Liver (tissue), 8 donors: ENCODE measurements at regions not wholly inside any gene's neighbourhood (a gene's known extent, or its start where the extent isn't known, plus 50 kb on each side); places are given as distances from the start of the nearest gene placed in this dataset.

Experiments
- DNase-seq: peaks from one replicate; pipeline ENCODE4 v3.0.0-alpha.2; 2017; ENCODE audit warnings: low spot score
- H3K27ac ChIP-seq, 2 donors: one replicate each; pipeline ENCODE4 v1.7.0; 2013; ENCODE audit warnings: inconsistent platforms in 2 of 2, low read length in 2 of 2, control low read depth in 1 of 2, low read depth in 1 of 2, mild to moderate bottlenecking in 1 of 2
- H3K27me3 ChIP-seq, 4 donors: one replicate each; pipeline versions ENCODE4 v1.6.1 to v1.7.0; 2013; ENCODE audit warnings: low read length in 3 of 4, inconsistent platforms in 1 of 4, mild to moderate bottlenecking in 1 of 4, moderate library complexity in 1 of 4; ENCODE audit not compliant: control insufficient read depth in 4 of 4, insufficient read depth in 4 of 4
- H3K36me3 ChIP-seq, 4 donors: one replicate each; pipeline versions ENCODE4 v1.6.1 to v1.7.0; 2013; ENCODE audit warnings: low read length in 3 of 4, mild to moderate bottlenecking in 3 of 4, low read depth in 1 of 4, moderate library complexity in 1 of 4; ENCODE audit not compliant: control insufficient read depth in 4 of 4, insufficient read depth in 3 of 4
- H3K4me1 ChIP-seq, 4 donors: one replicate each; pipeline versions ENCODE4 v1.6.1 to v1.7.0; 2013; ENCODE audit warnings: low read length in 3 of 4, mild to moderate bottlenecking in 3 of 4, moderate library complexity in 1 of 4; ENCODE audit not compliant: control insufficient read depth in 4 of 4, insufficient read depth in 4 of 4
- H3K4me3 ChIP-seq, 3 donors: one replicate each; pipeline versions ENCODE4 v1.6.1 to v1.7.0; 2013; ENCODE audit warnings: low read length in 3 of 3, control low read depth in 1 of 3, low read depth in 1 of 3, mild to moderate bottlenecking in 1 of 3
- H3K9ac ChIP-seq, 2 donors: one replicate each; pipeline ENCODE4 v1.7.0; 2013; ENCODE audit warnings: low read length in 2 of 2, mild to moderate bottlenecking in 2 of 2, moderate library complexity in 2 of 2, control low read depth in 1 of 2, low read depth in 1 of 2
- H3K9me3 ChIP-seq, 4 donors: one replicate each; pipeline versions ENCODE4 v1.6.1 to v1.7.0; 2013; ENCODE audit warnings: low read length in 3 of 4; ENCODE audit not compliant: control insufficient read depth in 4 of 4
- EGR1 ChIP-seq, 2 donors: IDR thresholded peaks; 2 replicates each; pipeline ENCODE4 v1.6.1; 2016 to 2018; ENCODE audit warnings: antibody characterized with exemption in 2 of 2, low read depth in 2 of 2
- FOXA1 ChIP-seq: IDR thresholded peaks from 2 replicates; pipeline ENCODE4 v1.6.1; 2016; ENCODE audit warnings: antibody characterized with exemption
- FOXA2 ChIP-seq: IDR thresholded peaks from 2 replicates; pipeline ENCODE4 v1.6.1; 2016; ENCODE audit warnings: antibody characterized with exemption
- GABPA ChIP-seq, 2 donors: IDR thresholded peaks in 1 of 2; conservative IDR thresholded peaks in 1 of 2; 2 replicates each; pipeline ENCODE4 v1.6.1; 2016; ENCODE audit warnings: antibody characterized with exemption in 2 of 2, mild to moderate bottlenecking in 1 of 2, moderate library complexity in 1 of 2
- HNF4A ChIP-seq, 2 donors: conservative IDR thresholded peaks; 2 replicates each; pipeline ENCODE4 v1.6.1; 2016; ENCODE audit warnings: antibody characterized with exemption in 2 of 2, mild to moderate bottlenecking in 2 of 2
- HNF4G ChIP-seq: IDR thresholded peaks from 2 replicates; pipeline ENCODE4 v1.6.1; 2016; ENCODE audit warnings: antibody characterized with exemption
- JUND ChIP-seq, 2 donors: IDR thresholded peaks; 2 replicates each; pipeline ENCODE4 v1.6.1; 2016; ENCODE audit warnings: antibody characterized with exemption in 2 of 2
- NR2F2 ChIP-seq: IDR thresholded peaks from 2 replicates; pipeline ENCODE4 v1.6.1; 2016; ENCODE audit warnings: antibody characterized with exemption
- RAD21 ChIP-seq, 2 donors: IDR thresholded peaks; 2 replicates each; pipeline ENCODE4 v1.6.1; 2016; ENCODE audit warnings: antibody characterized with exemption in 2 of 2, mild to moderate bottlenecking in 2 of 2
- RXRA ChIP-seq, 2 donors: IDR thresholded peaks; 2 replicates each; pipeline ENCODE4 v1.6.1; 2017 to 2018; ENCODE audit warnings: antibody characterized with exemption in 2 of 2, mild to moderate bottlenecking in 1 of 2
- SP1 ChIP-seq: IDR thresholded peaks from 2 replicates; pipeline ENCODE4 v1.6.1; 2018; ENCODE audit warnings: antibody characterized with exemption, mild to moderate bottlenecking
- TAF1 ChIP-seq: conservative IDR thresholded peaks from 2 replicates; pipeline ENCODE4 v1.6.1; 2016; ENCODE audit warnings: antibody characterized with exemption, mild to moderate bottlenecking
- YY1 ChIP-seq: IDR thresholded peaks from 2 replicates; pipeline ENCODE4 v1.6.1; 2016; ENCODE audit warnings: antibody characterized with exemption, mild to moderate bottlenecking
- WGBS: extraction: QIAGEN DNeasy Blood & Tissue Kit; methylation state at CpG from one replicate; pipeline ENCODE4 v1.1.7; 2013; 5-methylcytosine and 5-hydroxymethylcytosine counted together
- TF ChIP-seq, protein P1 (sequence below): IDR thresholded peaks from 2 replicates; pipeline ENCODE4 v1.6.1; 2016; ENCODE audit warnings: antibody characterized with exemption
- TF ChIP-seq, protein P2 (sequence below): IDR thresholded peaks from 2 replicates; pipeline ENCODE4 v1.6.1; 2016; ENCODE audit warnings: antibody characterized with exemption, mild to moderate bottlenecking
- TF ChIP-seq, protein P3 (sequence below): IDR thresholded peaks from 2 replicates; pipeline ENCODE4 v1.6.1; 2016; ENCODE audit warnings: antibody characterized with exemption
- TF ChIP-seq, protein P4 (sequence below): IDR thresholded peaks from 2 replicates; pipeline ENCODE4 v1.6.1; 2016; ENCODE audit warnings: antibody characterized with exemption
- TF ChIP-seq, protein P5 (sequence below): fragments of 150-350 bp; IDR thresholded peaks from 2 replicates; pipeline ENCODE4 v1.5.1; 2017; ENCODE audit warnings: improper control_type of control experiment, low read depth, low read length; ENCODE audit not compliant: missing input control
- donor health status: healthy.
- donor health status: healthy.
- donor health status: healthy.
- donor health status: healthy.
- donor health status: healthy.

DNA sequence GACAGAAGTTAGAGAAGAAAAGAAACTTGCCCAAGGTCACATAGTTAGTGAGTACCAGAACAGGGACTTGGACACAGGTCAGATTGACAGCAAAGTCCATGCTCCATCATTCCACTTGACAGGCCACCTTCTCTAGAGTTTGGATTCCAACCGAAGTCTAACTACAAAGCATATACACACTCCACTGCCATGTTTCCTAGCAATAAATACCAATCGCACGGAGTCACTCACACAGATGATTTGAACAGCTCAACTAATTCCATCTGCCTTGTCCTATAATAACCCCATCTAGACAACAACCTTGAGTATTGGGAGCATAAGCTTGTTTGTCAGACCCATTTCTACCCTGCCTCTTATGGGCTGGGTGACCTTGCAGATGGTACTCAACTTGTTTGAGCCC, 334.6 kb upstream of the MGAT5 start:
- TF ChIP-seq, protein P1, sequence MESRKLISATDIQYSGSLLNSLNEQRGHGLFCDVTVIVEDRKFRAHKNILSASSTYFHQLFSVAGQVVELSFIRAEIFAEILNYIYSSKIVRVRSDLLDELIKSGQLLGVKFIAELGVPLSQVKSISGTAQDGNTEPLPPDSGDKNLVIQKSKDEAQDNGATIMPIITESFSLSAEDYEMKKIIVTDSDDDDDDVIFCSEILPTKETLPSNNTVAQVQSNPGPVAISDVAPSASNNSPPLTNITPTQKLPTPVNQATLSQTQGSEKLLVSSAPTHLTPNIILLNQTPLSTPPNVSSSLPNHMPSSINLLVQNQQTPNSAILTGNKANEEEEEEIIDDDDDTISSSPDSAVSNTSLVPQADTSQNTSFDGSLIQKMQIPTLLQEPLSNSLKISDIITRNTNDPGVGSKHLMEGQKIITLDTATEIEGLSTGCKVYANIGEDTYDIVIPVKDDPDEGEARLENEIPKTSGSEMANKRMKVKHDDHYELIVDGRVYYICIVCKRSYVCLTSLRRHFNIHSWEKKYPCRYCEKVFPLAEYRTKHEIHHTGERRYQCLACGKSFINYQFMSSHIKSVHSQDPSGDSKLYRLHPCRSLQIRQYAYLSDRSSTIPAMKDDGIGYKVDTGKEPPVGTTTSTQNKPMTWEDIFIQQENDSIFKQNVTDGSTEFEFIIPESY = no peak
- TF ChIP-seq, protein P2, sequence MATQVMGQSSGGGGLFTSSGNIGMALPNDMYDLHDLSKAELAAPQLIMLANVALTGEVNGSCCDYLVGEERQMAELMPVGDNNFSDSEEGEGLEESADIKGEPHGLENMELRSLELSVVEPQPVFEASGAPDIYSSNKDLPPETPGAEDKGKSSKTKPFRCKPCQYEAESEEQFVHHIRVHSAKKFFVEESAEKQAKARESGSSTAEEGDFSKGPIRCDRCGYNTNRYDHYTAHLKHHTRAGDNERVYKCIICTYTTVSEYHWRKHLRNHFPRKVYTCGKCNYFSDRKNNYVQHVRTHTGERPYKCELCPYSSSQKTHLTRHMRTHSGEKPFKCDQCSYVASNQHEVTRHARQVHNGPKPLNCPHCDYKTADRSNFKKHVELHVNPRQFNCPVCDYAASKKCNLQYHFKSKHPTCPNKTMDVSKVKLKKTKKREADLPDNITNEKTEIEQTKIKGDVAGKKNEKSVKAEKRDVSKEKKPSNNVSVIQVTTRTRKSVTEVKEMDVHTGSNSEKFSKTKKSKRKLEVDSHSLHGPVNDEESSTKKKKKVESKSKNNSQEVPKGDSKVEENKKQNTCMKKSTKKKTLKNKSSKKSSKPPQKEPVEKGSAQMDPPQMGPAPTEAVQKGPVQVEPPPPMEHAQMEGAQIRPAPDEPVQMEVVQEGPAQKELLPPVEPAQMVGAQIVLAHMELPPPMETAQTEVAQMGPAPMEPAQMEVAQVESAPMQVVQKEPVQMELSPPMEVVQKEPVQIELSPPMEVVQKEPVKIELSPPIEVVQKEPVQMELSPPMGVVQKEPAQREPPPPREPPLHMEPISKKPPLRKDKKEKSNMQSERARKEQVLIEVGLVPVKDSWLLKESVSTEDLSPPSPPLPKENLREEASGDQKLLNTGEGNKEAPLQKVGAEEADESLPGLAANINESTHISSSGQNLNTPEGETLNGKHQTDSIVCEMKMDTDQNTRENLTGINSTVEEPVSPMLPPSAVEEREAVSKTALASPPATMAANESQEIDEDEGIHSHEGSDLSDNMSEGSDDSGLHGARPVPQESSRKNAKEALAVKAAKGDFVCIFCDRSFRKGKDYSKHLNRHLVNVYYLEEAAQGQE = no peak
- TF ChIP-seq RXRA (IDR thresholded peaks at IDR 0.05) (no peak), EGR1 (IDR thresholded peaks at IDR 0.05; ENCODE audit: low read depth in 2 of 2) (no peak), FOXA1 (no peak), HNF4A (conservative IDR thresholded peaks at IDR 0.05) (no peak), SP1 (no peak), NR2F2 (no peak), HNF4G (no peak), JUND (IDR thresholded peaks at IDR 0.05) (no peak), RAD21 (IDR thresholded peaks at IDR 0.05) (no peak), YY1 (no peak), GABPA (IDR thresholded peaks at IDR 0.05 in 1 of 2, conservative IDR thresholded peaks at IDR 0.05 in 1 of 2) (no peak), FOXA2 (no peak), TAF1 (no peak)
- TF ChIP-seq, protein P3, sequence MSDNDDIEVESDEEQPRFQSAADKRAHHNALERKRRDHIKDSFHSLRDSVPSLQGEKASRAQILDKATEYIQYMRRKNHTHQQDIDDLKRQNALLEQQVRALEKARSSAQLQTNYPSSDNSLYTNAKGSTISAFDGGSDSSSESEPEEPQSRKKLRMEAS = no peak
- TF ChIP-seq, protein P4, sequence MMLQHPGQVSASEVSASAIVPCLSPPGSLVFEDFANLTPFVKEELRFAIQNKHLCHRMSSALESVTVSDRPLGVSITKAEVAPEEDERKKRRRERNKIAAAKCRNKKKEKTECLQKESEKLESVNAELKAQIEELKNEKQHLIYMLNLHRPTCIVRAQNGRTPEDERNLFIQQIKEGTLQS = no peak
- TF ChIP-seq, protein P5, sequence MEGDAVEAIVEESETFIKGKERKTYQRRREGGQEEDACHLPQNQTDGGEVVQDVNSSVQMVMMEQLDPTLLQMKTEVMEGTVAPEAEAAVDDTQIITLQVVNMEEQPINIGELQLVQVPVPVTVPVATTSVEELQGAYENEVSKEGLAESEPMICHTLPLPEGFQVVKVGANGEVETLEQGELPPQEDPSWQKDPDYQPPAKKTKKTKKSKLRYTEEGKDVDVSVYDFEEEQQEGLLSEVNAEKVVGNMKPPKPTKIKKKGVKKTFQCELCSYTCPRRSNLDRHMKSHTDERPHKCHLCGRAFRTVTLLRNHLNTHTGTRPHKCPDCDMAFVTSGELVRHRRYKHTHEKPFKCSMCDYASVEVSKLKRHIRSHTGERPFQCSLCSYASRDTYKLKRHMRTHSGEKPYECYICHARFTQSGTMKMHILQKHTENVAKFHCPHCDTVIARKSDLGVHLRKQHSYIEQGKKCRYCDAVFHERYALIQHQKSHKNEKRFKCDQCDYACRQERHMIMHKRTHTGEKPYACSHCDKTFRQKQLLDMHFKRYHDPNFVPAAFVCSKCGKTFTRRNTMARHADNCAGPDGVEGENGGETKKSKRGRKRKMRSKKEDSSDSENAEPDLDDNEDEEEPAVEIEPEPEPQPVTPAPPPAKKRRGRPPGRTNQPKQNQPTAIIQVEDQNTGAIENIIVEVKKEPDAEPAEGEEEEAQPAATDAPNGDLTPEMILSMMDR = no peak
- WGBS = 52% methylated on average over 3 of the region's 3 CpGs
- Histone ChIP-seq H3K27ac (no peak overlapping the region), H3K36me3 (no peaks in the 10 kb centered on the region), H3K27me3 (no peaks in the 10 kb centered on the region), H3K4me3 (no peak overlapping the region), H3K9ac (no peak overlapping the region), H3K9me3 (no peaks in the 10 kb centered on the region), H3K4me1 (no peaks in the 10 kb centered on the region)
- no peak for DNase-seq
